Activated naive CD4-positive, alpha-beta T cell treated with anti-CD3 and anti-CD28 coated beads for 36 hours (primary cell): ENCODE measurements at regions not wholly inside any gene's neighbourhood (a gene's known extent, or its start where the extent isn't known, plus 50 kb on each side); places are given as distances from the start of the nearest gene placed in this dataset.

ENCODE experiments used
- CTCF ChIA-PET: fragments of 350-600 bp; sonication (Branson Sonifier 250); formaldehyde crosslinking; loops from one replicate; lab custom pipeline; 2021; ENCODE audit warnings: antibody characterized with exemption; lab: Charles Lee
- DNase-seq: peaks from one replicate; pipeline ENCODE4 v3.0.0-alpha.2; 2020
- H3K27ac Mint-ChIP-seq: one replicate; pipeline ENCODE4 v1.8.0; 2021; ENCODE audit warnings: mild to moderate bottlenecking, mixed read lengths
- H3K27me3 Mint-ChIP-seq: one replicate; pipeline ENCODE4 v1.8.0; 2021; ENCODE audit warnings: low read depth, mixed read lengths
- H3K36me3 Mint-ChIP-seq: one replicate; pipeline ENCODE4 v1.8.0; 2021; ENCODE audit warnings: low read depth, mixed read lengths
- H3K4me1 Mint-ChIP-seq: one replicate; pipeline ENCODE4 v1.8.0; 2021; ENCODE audit warnings: low read depth, mixed read lengths
- H3K4me3 Mint-ChIP-seq: one replicate; pipeline ENCODE4 v1.8.0; 2021; ENCODE audit warnings: mild to moderate bottlenecking, moderate library complexity, mixed read lengths
- H3K9me3 Mint-ChIP-seq: one replicate; pipeline ENCODE4 v1.8.0; 2021; ENCODE audit warnings: mixed read lengths
- intact Hi-C: fragments of 100-400 bp; cut with micrococcal nuclease; formaldehyde crosslinking; loops from one replicate; pipeline ENCODE4 v1.15.1; 2023

DNA sequence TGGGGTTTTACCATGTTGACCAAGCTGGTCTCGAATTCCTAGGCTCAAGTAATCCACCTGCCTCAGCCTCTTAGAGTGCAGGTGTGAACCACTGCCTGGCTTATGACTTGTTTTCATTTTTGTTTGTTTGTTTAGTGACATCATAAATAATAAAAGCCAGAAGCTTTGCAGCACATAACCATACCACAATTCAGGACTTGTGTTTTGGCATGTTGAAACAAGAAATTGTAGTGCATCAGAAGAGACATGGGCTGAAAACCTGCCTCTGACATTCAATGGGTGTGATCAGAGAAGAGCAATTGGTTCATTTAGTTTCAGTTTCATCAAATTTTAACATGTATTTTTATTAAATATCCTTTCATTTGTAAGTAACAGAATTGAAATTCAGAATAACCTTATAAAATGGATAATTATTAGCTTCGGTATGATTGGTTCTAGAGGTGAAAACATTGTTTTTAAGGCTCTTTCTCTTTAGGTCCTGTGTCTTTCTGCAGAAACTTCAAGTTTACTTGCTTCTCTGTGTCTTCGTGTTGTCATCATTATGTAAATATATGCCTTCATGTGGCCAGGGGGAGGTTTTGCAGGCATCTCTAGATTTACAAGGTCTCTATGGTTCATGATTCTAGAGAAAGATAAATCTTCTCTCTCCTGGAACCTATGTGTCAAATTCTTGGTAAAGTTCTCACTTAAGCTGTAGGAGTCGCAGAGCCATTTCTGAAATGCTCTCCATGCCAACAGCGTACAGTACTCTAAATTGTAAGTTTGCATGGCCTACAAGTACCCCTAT is 312.0 kb downstream of the KCNC2 start:
- Mint-ChIP-seq H3K27me3 (no peaks in the 10 kb centered on the region), H3K9me3 (no peaks in the 10 kb centered on the region), H3K27ac (no peak overlapping the region), H3K4me1 (peaks cover 10% of the 10 kb centered on the region), H3K36me3 (no peaks in the 10 kb centered on the region), H3K4me3 (no peak overlapping the region)
- CTCF ChIA-PET = no interaction called here
- no peak for DNase-seq
- intact Hi-C loops = no loop called here

DNA sequence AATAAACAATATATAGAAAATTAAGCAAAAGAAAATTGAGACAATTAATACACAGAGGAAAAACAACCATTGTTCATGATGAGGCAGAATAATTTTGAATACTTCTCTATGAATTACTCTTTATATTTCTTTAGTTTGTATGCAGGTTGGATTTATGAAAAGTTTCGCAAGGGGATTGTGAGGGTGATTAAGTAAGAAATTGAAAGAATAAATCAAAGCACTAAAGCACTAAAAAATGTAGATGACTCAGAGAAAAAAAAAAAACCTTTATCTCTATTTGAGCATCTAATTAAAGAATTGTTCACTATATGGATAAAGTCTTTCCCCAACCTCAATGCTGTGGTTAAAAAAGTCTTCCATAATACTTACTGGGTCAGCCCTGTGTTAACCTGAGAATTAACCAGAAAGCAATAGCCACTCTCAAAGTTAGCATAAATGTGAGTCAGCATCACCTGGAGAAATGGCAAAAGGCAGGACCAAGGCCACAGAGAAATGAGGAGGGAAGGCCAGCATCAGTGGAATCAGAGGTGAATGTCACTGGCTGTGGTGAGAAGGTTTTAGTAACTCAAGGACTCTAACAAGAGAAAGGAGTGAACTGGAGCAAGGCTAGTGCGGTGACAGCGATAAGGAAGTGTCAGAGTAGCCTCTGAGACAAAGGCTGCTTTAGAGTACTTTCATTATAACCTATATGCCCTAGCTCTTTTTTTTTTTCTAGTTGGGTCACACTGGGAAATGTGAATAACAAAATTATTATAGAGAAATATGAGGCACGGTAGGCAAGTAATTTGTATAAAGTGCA is 310.4 kb downstream of the KCNC2 start:
- CTCF ChIA-PET = no interaction called here
- H3K27ac Mint-ChIP-seq = no peak overlapping the region
- intact Hi-C loops = no loop called here
- DNase-seq = no peak
- no peaks in the 10 kb centered on the region for H3K27me3 Mint-ChIP-seq
- no peak overlapping the region for H3K4me3 Mint-ChIP-seq
- H3K9me3 Mint-ChIP-seq = no peaks in the 10 kb centered on the region
- H3K4me1 Mint-ChIP-seq = peaks cover 10% of the 10 kb centered on the region
- no peaks in the 10 kb centered on the region for H3K36me3 Mint-ChIP-seq

DNA sequence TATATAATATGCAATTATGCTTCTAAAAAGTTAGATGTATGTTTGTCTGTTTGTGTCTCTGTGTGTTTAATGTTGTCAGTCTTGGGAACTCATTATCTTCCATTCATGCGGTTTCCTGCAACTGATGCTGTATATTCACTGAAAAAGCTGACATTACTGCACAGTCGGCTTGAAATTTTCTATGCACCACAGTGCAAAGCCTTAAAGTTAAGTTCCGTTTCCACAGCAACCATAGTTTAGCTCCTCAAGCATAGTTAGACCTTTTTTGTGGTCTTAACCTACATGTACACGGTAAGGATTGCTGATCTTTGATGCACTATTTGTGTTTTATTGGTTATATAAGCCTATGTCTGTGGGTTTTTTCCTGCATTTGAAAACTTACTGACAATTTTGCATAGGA is 309.4 kb downstream of the KCNC2 start:
- Mint-ChIP-seq H3K27me3 (no peaks in the 10 kb centered on the region), H3K36me3 (no peaks in the 10 kb centered on the region), H3K4me1 (peaks cover 10% of the 10 kb centered on the region), H3K4me3 (no peak overlapping the region), H3K27ac (no peak overlapping the region), H3K9me3 (no peaks in the 10 kb centered on the region)
- no peak for DNase-seq
- intact Hi-C loops = no loop called here
- CTCF ChIA-PET = no interaction called here

DNA sequence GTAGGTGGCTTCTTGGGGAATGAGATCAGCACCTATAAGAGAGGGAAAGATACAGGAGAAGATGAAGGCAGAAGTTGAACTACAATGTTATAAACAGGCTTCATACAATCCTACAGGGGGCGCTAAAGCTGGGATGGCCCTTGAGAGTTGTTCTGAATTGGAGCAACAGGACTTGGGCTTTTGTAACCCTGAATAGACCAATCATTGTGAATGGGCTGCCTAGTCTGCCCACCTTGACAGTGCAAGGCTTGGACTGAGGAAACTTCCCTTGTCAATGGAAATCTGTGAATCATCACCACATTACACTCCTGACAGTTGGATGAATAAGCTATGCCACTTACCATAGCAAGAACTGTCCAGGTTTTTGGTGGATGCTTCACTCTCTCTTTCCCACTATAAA is 306.1 kb downstream of the KCNC2 start:
- DNase-seq = no peak
- Mint-ChIP-seq H3K27me3 (no peaks in the 10 kb centered on the region), H3K9me3 (no peaks in the 10 kb centered on the region), H3K27ac (no peak overlapping the region), H3K36me3 (no peaks in the 10 kb centered on the region), H3K4me3 (no peak overlapping the region), H3K4me1 (peaks cover 9% of the 10 kb centered on the region)
- CTCF ChIA-PET = no interaction called here
- intact Hi-C loops = no loop called here

GRCh38 chr12:74906224-74906623 is 303.4 kb downstream of the KCNC2 start:
- Mint-ChIP-seq H3K4me1 (no peaks in the 10 kb centered on the region), H3K27me3 (no peaks in the 10 kb centered on the region), H3K36me3 (no peaks in the 10 kb centered on the region), H3K9me3 (no peaks in the 10 kb centered on the region), H3K27ac (no peak overlapping the region), H3K4me3 (no peak overlapping the region)
- CTCF ChIA-PET = no interaction called here
- intact Hi-C loops = no loop called here
- DNase-seq = no peak

GRCh38 chr12:74910831-74911230 is 298.8 kb downstream of the KCNC2 start:
- H3K27ac Mint-ChIP-seq = no peak overlapping the region
- no peaks in the 10 kb centered on the region for H3K27me3 Mint-ChIP-seq
- no peaks in the 10 kb centered on the region for H3K36me3 Mint-ChIP-seq
- CTCF ChIA-PET = interaction anchor here (0.6 kb wide), 1 partner anchor 177 kb away, joined by 6 read pairs; no protein-coding TSS in a partner anchor
- DNase-seq = no peak
- intact Hi-C loops = no loop called here
- H3K9me3 Mint-ChIP-seq = no peaks in the 10 kb centered on the region
- H3K4me1 Mint-ChIP-seq = no peaks in the 10 kb centered on the region
- no peak overlapping the region for H3K4me3 Mint-ChIP-seq

GRCh38 chr12:74914378-74914777 is 295.3 kb downstream of the KCNC2 start:
- no peaks in the 10 kb centered on the region for H3K9me3 Mint-ChIP-seq
- intact Hi-C loops = no loop called here
- no peak overlapping the region for H3K27ac Mint-ChIP-seq
- CTCF ChIA-PET = no interaction called here
- no peak for DNase-seq
- no peaks in the 10 kb centered on the region for H3K36me3 Mint-ChIP-seq
- no peak overlapping the region for H3K4me3 Mint-ChIP-seq
- no peaks in the 10 kb centered on the region for H3K27me3 Mint-ChIP-seq
- no peaks in the 10 kb centered on the region for H3K4me1 Mint-ChIP-seq

GRCh38 chr12:74915718-74916117 is 293.9 kb downstream of the KCNC2 start:
- Mint-ChIP-seq H3K4me1 (no peaks in the 10 kb centered on the region), H3K27me3 (no peaks in the 10 kb centered on the region)

DNA sequence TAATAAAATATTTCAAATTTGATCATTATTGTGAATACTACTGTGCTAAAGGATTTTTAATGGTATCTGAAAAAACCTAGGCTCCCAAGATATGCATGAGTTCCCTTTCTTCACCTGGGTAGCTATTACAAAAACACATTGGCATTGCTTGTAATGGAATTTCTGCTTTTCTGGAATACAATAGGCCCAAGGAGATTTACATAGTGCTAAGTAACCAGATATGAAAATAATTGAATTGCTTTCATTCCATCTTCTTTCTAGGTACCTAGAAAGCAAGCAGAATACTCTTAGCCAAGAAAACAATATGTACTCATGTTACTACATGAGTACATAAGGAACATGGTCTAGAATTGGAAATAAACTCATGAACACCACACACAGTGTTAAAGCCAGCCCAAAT is 291.9 kb downstream of the KCNC2 start:
- H3K4me1 Mint-ChIP-seq = no peaks in the 10 kb centered on the region
- CTCF ChIA-PET = no interaction called here
- no peak overlapping the region for H3K4me3 Mint-ChIP-seq
- H3K27ac Mint-ChIP-seq = no peak overlapping the region
- intact Hi-C loops = no loop called here
- H3K9me3 Mint-ChIP-seq = no peaks in the 10 kb centered on the region
- DNase-seq = no peak
- no peaks in the 10 kb centered on the region for H3K36me3 Mint-ChIP-seq
- no peaks in the 10 kb centered on the region for H3K27me3 Mint-ChIP-seq

More at GRCh38 chr12:74915718-74916117, 293.9 kb downstream of the KCNC2 start:
- Mint-ChIP-seq H3K27ac (no peak overlapping the region), H3K36me3 (no peaks in the 10 kb centered on the region), H3K9me3 (no peaks in the 10 kb centered on the region), H3K4me3 (no peak overlapping the region)
- DNase-seq = no peak
- intact Hi-C loops = no loop called here
- CTCF ChIA-PET = no interaction called here

GRCh38 chr12:74918291-74918690 is 291.3 kb downstream of the KCNC2 start:
- peaks cover 1% of the 10 kb centered on the region for H3K9me3 Mint-ChIP-seq
- H3K27ac Mint-ChIP-seq = no peak overlapping the region
- intact Hi-C loops = no loop called here
- no peak overlapping the region for H3K4me3 Mint-ChIP-seq
- no peaks in the 10 kb centered on the region for H3K27me3 Mint-ChIP-seq
- CTCF ChIA-PET = no interaction called here
- DNase-seq = no peak
- no peaks in the 10 kb centered on the region for H3K36me3 Mint-ChIP-seq
- H3K4me1 Mint-ChIP-seq = no peaks in the 10 kb centered on the region

DNA sequence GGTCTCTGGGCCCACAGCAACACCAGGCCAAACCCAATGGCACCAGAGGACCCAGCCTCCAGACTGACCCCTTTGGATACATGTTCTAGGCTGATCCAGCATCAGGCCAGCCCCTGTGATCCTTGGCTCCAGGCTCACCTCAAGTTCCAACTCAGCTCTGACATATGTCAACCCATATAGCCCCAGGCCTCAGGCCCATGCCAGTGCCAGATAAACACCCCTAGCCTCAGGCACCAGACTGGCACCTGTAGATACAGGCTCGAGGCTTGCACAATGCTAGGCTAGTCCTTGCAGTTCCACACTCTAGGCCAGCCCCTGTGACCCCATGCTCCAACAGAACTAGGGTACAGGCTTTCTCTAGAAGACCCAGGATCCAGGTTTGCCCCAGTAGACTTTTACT is 287.5 kb downstream of the KCNC2 start:
- Mint-ChIP-seq H3K9me3 (peaks cover 7% of the 10 kb centered on the region), H3K27ac (no peak overlapping the region), H3K4me3 (no peak overlapping the region), H3K27me3 (no peaks in the 10 kb centered on the region), H3K36me3 (no peaks in the 10 kb centered on the region), H3K4me1 (no peaks in the 10 kb centered on the region)
- intact Hi-C loops = no loop called here
- CTCF ChIA-PET = no interaction called here
- DNase-seq = no peak

GRCh38 chr12:74922642-74923041 is 287.0 kb downstream of the KCNC2 start:
- DNase-seq = no peak
- H3K9me3 Mint-ChIP-seq = peaks cover 7% of the 10 kb centered on the region
- intact Hi-C loops = no loop called here
- H3K4me3 Mint-ChIP-seq = no peak overlapping the region
- H3K27me3 Mint-ChIP-seq = no peaks in the 10 kb centered on the region
- no peaks in the 10 kb centered on the region for H3K36me3 Mint-ChIP-seq
- H3K4me1 Mint-ChIP-seq = no peaks in the 10 kb centered on the region
- CTCF ChIA-PET = no interaction called here
- no peak overlapping the region for H3K27ac Mint-ChIP-seq

- Mint-ChIP-seq H3K36me3 (no peaks in the 10 kb centered on the region), H3K27me3 (no peaks in the 10 kb centered on the region), H3K4me1 (peaks cover 10% of the 10 kb centered on the region), H3K4me3 (no peak overlapping the region), H3K27ac (no peak overlapping the region), H3K9me3 (no peaks in the 10 kb centered on the region)
- CTCF ChIA-PET = no interaction called here
- DNase-seq = no peak
- intact Hi-C loops = no loop called here
Measured at GRCh38 chr12:74941670-74942069, 268.0 kb downstream of the KCNC2 start.
